B cell (primary cell): ENCODE measurements at regions not wholly inside any gene's neighbourhood (a gene's known extent, or its start where the extent isn't known, plus 50 kb on each side); places are given as distances from the start of the nearest gene placed in this dataset.

Experiments used
- ATAC-seq: fragments of 200-7000 bp; cut with Tn5 transposase; one replicate; pipeline ENCODE4 v1.10.0; 2021; ENCODE audit warnings: low read depth, mild to moderate bottlenecking, moderate number of reproducible peaks, moderate library complexity
- CTCF ChIA-PET: fragments of 350-600 bp; sonication (Branson Sonifier 250); formaldehyde crosslinking; loops from one replicate; lab custom pipeline; 2021; ENCODE audit warnings: antibody characterized with exemption, inconsistent platforms; lab: Charles Lee
- POLR2A ChIA-PET: fragments of 350-600 bp; sonication (Branson Sonifier 250); formaldehyde crosslinking; loops from one replicate; lab custom pipeline; 2021; ENCODE audit warnings: antibody characterized with exemption; lab: Charles Lee
- DNase-seq: peaks from one replicate; pipeline ENCODE4 v3.0.0; 2013
- H2AFZ ChIP-seq: 2 replicates; pipeline ENCODE4 v1.6.1; 2012; ENCODE audit warnings: mild to moderate bottlenecking, low read depth, low read length; ENCODE audit not compliant: insufficient read depth, poor library complexity, severe bottlenecking
- H3K27ac ChIP-seq, 2 donors: 1 replicate in 1 of 2; 2 replicates in 1 of 2; pipeline ENCODE4 v1.5.1; 2012 to 2013; ENCODE audit warnings: low read length in 2 of 2, mild to moderate bottlenecking in 2 of 2, moderate library complexity in 1 of 2
- H3K27me3 ChIP-seq, 4 experiments: fragments of 200-600 bp in 1 of 4; sonication (generic) in 1 of 4; replicated peaks in 1 of 4; 1 replicate in 2 of 4; 2 replicates in 2 of 4; pipeline versions ENCODE4 v1.6.1 to v1.7.0; 2013 to 2016; ENCODE audit warnings: low read length in 3 of 4, mild to moderate bottlenecking in 2 of 4, mixed read lengths in 1 of 4, moderate library complexity in 1 of 4; ENCODE audit not compliant: insufficient read depth in 4 of 4, control insufficient read depth in 3 of 4; ENCODE audit errors: control extremely low read depth in 1 of 4
- H3K36me3 ChIP-seq, 2 experiments: replicated peaks in 1 of 2; 1 replicate in 1 of 2; 2 replicates in 1 of 2; pipeline versions ENCODE4 v1.6.1 to v1.7.1; 2013; ENCODE audit warnings: low read length in 1 of 2; ENCODE audit not compliant: insufficient read depth in 2 of 2, control insufficient read depth in 1 of 2; ENCODE audit errors: control extremely low read depth in 1 of 2, extremely low read depth in 1 of 2
- H3K4me1 ChIP-seq, 2 donors: fragments of 200-600 bp in 1 of 2; sonication (generic) in 1 of 2; 1 replicate in 1 of 2; 2 replicates in 1 of 2; pipeline versions ENCODE4 v1.5.1 to v1.6.1; 2013 to 2017; ENCODE audit warnings: low read length in 2 of 2; ENCODE audit not compliant: control insufficient read depth in 2 of 2, insufficient read depth in 2 of 2
- H3K4me2 ChIP-seq: replicated peaks from 2 replicates; pipeline ENCODE3; 2012; ENCODE audit warnings: mild to moderate bottlenecking, low read depth, low read length; ENCODE audit not compliant: poor library complexity, severe bottlenecking
- H3K4me3 ChIP-seq, 5 experiments: fragments of 200-600 bp in 1 of 5; sonication (generic) in 1 of 5; 1 replicate in 3 of 5; 2 replicates in 2 of 5; pipeline versions ENCODE4 v1.5.1 to v1.7.0; 2011 to 2016; ENCODE audit warnings: low read length in 4 of 5, mild to moderate bottlenecking in 4 of 5, low read depth in 2 of 5, control low read depth in 1 of 5, moderate library complexity in 1 of 5; ENCODE audit not compliant: insufficient read depth in 1 of 5; ENCODE audit errors: control extremely low read depth in 1 of 5, extremely low read depth in 1 of 5
- H3K79me2 ChIP-seq: fragments of 200-600 bp; sonication (generic); one replicate; pipeline ENCODE4 v1.6.0; 2016; ENCODE audit warnings: low read length; ENCODE audit not compliant: control insufficient read depth, insufficient read depth
- H3K9ac ChIP-seq: fragments of 200-600 bp; sonication (generic); 2 replicates; pipeline ENCODE4 v1.6.1; 2017; ENCODE audit warnings: mild to moderate bottlenecking, low read length, moderate library complexity
- H3K9me3 ChIP-seq, 3 donors: one replicate each; pipeline versions ENCODE4 v1.6.1 to v1.7.1; 2013; ENCODE audit warnings: low read length in 2 of 3; ENCODE audit not compliant: control insufficient read depth in 2 of 3, insufficient read depth in 1 of 3; ENCODE audit errors: control extremely low read depth in 1 of 3
- H4K20me1 ChIP-seq: 2 replicates; pipeline ENCODE4 v1.6.0; 2012; ENCODE audit warnings: mild to moderate bottlenecking, low read length; ENCODE audit not compliant: insufficient read depth, control insufficient read depth, poor library complexity, severe bottlenecking
- H3K27ac Mint-ChIP-seq: one replicate; pipeline ENCODE4 v1.8.0; 2021; ENCODE audit warnings: mixed read lengths
- H3K27me3 Mint-ChIP-seq: one replicate; pipeline ENCODE4 v1.8.0; 2021; ENCODE audit warnings: mixed read lengths
- H3K4me1 Mint-ChIP-seq: one replicate; pipeline ENCODE4 v1.8.0; 2021; ENCODE audit warnings: mixed read lengths
- H3K4me3 Mint-ChIP-seq: one replicate; pipeline ENCODE4 v1.8.0; 2021; ENCODE audit warnings: mixed read lengths
- H3K9me3 Mint-ChIP-seq: one replicate; pipeline ENCODE4 v1.8.0; 2022; ENCODE audit warnings: mixed read lengths; ENCODE audit not compliant: insufficient read depth
- EZH2 ChIP-seq: IDR thresholded peaks from 2 replicates; pipeline ENCODE4 v1.6.1; 2012; ENCODE audit warnings: borderline replicate concordance, low read depth, mild to moderate bottlenecking, moderate library complexity, low read length; ENCODE audit not compliant: insufficient read depth, poor library complexity, severe bottlenecking
- WGBS: methylation state at CpG from one replicate; pipeline ENCODE4 v1.1.5; 2013; ENCODE audit warnings: missing lambda C conversion rate; ENCODE audit not compliant: insufficient coverage; 5-methylcytosine and 5-hydroxymethylcytosine counted together
- intact Hi-C: fragments of 100-400 bp; cut with micrococcal nuclease; formaldehyde crosslinking; loops from one replicate; pipeline ENCODE4 v1.10.0; 2022
- TF ChIP-seq, protein P1 (sequence below): fragments of 200-600 bp; IDR thresholded peaks from one replicate; pipeline ENCODE4 v1.8.0; 2022; ENCODE audit warnings: antibody characterized with exemption, mild to moderate bottlenecking

- Mint-ChIP-seq H3K4me3 (no peak overlapping the region), H3K9me3 (peaks cover 4% of the 10 kb centered on the region), H3K27ac (no peak overlapping the region), H3K27me3 (no peaks in the 10 kb centered on the region), H3K4me1 (no peaks in the 10 kb centered on the region)
- Histone ChIP-seq H3K27ac (no peak overlapping the region), H3K4me2 (no peak overlapping the region), H4K20me1 (no peaks in the 10 kb centered on the region), H3K36me3 (no peaks in the 10 kb centered on the region), H3K79me2 (no peaks in the 10 kb centered on the region), H3K9me3 (no peaks in the 10 kb centered on the region), H3K9ac (no peak overlapping the region), H3K27me3 (no peaks in the 10 kb centered on the region), H3K4me1 (no peaks in the 10 kb centered on the region), H2AFZ (no peak overlapping the region), H3K4me3 (no peak overlapping the region)
- TF ChIP-seq, protein P1, sequence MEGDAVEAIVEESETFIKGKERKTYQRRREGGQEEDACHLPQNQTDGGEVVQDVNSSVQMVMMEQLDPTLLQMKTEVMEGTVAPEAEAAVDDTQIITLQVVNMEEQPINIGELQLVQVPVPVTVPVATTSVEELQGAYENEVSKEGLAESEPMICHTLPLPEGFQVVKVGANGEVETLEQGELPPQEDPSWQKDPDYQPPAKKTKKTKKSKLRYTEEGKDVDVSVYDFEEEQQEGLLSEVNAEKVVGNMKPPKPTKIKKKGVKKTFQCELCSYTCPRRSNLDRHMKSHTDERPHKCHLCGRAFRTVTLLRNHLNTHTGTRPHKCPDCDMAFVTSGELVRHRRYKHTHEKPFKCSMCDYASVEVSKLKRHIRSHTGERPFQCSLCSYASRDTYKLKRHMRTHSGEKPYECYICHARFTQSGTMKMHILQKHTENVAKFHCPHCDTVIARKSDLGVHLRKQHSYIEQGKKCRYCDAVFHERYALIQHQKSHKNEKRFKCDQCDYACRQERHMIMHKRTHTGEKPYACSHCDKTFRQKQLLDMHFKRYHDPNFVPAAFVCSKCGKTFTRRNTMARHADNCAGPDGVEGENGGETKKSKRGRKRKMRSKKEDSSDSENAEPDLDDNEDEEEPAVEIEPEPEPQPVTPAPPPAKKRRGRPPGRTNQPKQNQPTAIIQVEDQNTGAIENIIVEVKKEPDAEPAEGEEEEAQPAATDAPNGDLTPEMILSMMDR: no peak
- TF ChIP-seq EZH2: no peak
- intact Hi-C loops: no loop called here
- DNase-seq (no peak), ATAC-seq (no peak)
- ChIA-PET CTCF (no interaction called here), POLR2A (no interaction called here)
- whole genome bisulfite sequencing: no CpG with 5 or more reads among the region's 4 CpGs
Observed at GRCh38 chr5:82405618-82406204, 127.6 kb upstream of the RPS23 start.

DNA sequence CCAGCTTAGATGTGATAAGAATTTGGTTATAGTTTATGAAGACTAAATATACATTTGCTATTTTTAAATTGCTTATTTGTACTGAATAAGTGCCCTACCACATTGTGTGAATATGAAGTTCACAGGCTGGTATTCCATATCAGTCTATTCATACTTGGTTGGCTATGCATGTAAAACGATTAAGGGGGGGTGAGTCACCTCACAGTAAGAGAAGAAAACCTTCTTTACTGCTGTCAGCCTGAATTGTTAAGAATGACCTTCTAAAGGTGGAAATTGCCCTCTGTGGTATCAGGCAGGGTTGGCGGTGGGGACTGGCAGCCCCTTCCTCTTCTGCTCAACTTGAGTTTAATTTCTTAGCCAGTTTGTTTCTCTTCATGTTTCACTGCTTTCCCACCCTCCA lies 127.0 kb upstream of the RPS23 start:
- no peak overlapping the region for H3K4me3 ChIP-seq

More for the DNA sequence above, 127.0 kb upstream of the RPS23 start:
- intact Hi-C loops: no loop called here
- Histone ChIP-seq H2AFZ (no peak overlapping the region), H3K27ac (no peak overlapping the region), H3K4me1 (no peaks in the 10 kb centered on the region), H3K4me2 (no peak overlapping the region), H3K27me3 (no peaks in the 10 kb centered on the region), H4K20me1 (no peaks in the 10 kb centered on the region), H3K79me2 (no peaks in the 10 kb centered on the region), H3K36me3 (no peaks in the 10 kb centered on the region), H3K9me3 (no peaks in the 10 kb centered on the region), H3K9ac (no peak overlapping the region)
- no peaks in the 10 kb centered on the region for H3K4me1 Mint-ChIP-seq
- WGBS: no CpG with 5 or more reads among the region's 2 CpGs
- H3K4me3 Mint-ChIP-seq: no peak overlapping the region
- no peaks in the 10 kb centered on the region for H3K27me3 Mint-ChIP-seq
- ChIA-PET CTCF (no interaction called here), POLR2A (no interaction called here)
- ATAC-seq (no peak), DNase-seq (no peak)
- H3K9me3 Mint-ChIP-seq: peaks cover 4% of the 10 kb centered on the region
- no peak overlapping the region for H3K27ac Mint-ChIP-seq
- TF ChIP-seq, protein P1: no peak
- no peak for TF ChIP-seq EZH2
